ENCODE measurements at regions not wholly inside any gene's neighbourhood (a gene's known extent, or its start where the extent isn't known, plus 50 kb on each side); places are given as distances from the start of the nearest gene placed in this dataset.

DNA sequence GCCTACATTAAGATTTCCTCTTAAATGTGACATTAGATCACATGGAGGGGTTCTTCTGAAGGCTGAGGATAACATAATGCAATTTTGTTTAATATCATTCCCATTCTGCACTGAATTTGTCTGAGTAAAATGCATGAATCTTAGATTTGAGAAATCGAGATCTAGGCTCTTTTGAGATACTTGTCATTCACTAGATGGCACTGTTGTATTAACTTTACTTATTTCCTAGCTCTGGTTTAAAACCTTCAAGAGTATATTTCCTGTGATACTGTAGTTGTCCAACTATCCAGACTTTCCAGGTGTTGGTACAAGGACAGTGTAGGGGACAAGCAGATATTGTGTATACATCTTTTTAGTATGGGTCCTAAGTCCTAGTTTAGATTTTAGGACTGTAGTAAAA is 91.7 kb upstream of the SEL1L start:
- H3K4me1 ChIP-seq = no peaks in the 10 kb centered on the region
- DNase-seq (ENCODE audit: low read depth in 1 of 2, low spot score in 1 of 2) = peak; percentile 8 to 29
- peak; percentile 56 to 77; a peak in 4 of 6 replicates for ATAC-seq
- 0% methylated on average over 1 of the region's 1 CpG for WGBS (ENCODE audit: missing lambda C conversion rate)
- ChIA-PET POLR2A (interaction anchor here (0.5 kb wide), 1 partner anchor 1913 kb away, joined by 8 read pairs; no protein-coding TSS in a partner anchor), CTCF (interaction anchor here (0.5 to 1.4 kb wide), 7 partner anchors 9 to 1638 kb away, joined by 3 to 5 read pairs (median 4); no protein-coding TSS in a partner anchor)
- H3K4me2 ChIP-seq = no peak overlapping the region
- TF ChIP-seq CBX8 (IDR thresholded peaks at IDR 0.05) (no peak), HOXB5 (CRISPR knock-in tag; IDR thresholded peaks at IDR 0.05) (no peak), FOSB (CRISPR knock-in tag; IDR thresholded peaks at IDR 0.05) (no peak), KDM1A (IDR thresholded peaks at IDR 0.05; ENCODE audit: low read depth) (no peak), MAZ (IDR thresholded peaks at IDR 0.05; ENCODE audit: borderline replicate concordance, low read depth, low read length) (no peak), RARB (CRISPR knock-in tag; IDR thresholded peaks at IDR 0.05) (no peak), ZSCAN20 (CRISPR knock-in tag; IDR thresholded peaks at IDR 0.05) (no peak), PHF8 (IDR thresholded peaks at IDR 0.05; ENCODE audit: borderline replicate concordance, low read depth) (no peak), TFCP2L1 (CRISPR knock-in tag; IDR thresholded peaks at IDR 0.05) (no peak), POLR2A (IDR thresholded peaks at IDR 0.05; ENCODE audit: low read length) (no peak), SMC3 (IDR thresholded peaks at IDR 0.05) (no peak), NR3C1 (IDR thresholded peaks at IDR 0.05) (no peak), RAD21 (conservative IDR thresholded peaks at IDR 0.05 in 1 of 2, IDR thresholded peaks at IDR 0.05 in 1 of 2) (peak; percentile 59 to 70; a peak in 4 of 5 replicates)
- TF ChIP-seq, protein P1, sequence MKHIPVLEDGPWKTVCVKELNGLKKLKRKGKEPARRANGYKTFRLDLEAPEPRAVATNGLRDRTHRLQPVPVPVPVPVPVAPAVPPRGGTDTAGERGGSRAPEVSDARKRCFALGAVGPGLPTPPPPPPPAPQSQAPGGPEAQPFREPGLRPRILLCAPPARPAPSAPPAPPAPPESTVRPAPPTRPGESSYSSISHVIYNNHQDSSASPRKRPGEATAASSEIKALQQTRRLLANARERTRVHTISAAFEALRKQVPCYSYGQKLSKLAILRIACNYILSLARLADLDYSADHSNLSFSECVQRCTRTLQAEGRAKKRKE (CRISPR knock-in tag; IDR thresholded peaks at IDR 0.05; ENCODE audit: low read depth) = no peak
- TF ChIP-seq, protein P2, sequence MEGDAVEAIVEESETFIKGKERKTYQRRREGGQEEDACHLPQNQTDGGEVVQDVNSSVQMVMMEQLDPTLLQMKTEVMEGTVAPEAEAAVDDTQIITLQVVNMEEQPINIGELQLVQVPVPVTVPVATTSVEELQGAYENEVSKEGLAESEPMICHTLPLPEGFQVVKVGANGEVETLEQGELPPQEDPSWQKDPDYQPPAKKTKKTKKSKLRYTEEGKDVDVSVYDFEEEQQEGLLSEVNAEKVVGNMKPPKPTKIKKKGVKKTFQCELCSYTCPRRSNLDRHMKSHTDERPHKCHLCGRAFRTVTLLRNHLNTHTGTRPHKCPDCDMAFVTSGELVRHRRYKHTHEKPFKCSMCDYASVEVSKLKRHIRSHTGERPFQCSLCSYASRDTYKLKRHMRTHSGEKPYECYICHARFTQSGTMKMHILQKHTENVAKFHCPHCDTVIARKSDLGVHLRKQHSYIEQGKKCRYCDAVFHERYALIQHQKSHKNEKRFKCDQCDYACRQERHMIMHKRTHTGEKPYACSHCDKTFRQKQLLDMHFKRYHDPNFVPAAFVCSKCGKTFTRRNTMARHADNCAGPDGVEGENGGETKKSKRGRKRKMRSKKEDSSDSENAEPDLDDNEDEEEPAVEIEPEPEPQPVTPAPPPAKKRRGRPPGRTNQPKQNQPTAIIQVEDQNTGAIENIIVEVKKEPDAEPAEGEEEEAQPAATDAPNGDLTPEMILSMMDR (IDR thresholded peaks at IDR 0.05) = peak; percentile 58
- no peak overlapping the region for H3K4me3 ChIP-seq
- H3K9me3 ChIP-seq = no peaks in the 10 kb centered on the region
- H3K27ac ChIP-seq = no peak overlapping the region
- peak; percentile 46 for FAIRE-seq

DNA sequence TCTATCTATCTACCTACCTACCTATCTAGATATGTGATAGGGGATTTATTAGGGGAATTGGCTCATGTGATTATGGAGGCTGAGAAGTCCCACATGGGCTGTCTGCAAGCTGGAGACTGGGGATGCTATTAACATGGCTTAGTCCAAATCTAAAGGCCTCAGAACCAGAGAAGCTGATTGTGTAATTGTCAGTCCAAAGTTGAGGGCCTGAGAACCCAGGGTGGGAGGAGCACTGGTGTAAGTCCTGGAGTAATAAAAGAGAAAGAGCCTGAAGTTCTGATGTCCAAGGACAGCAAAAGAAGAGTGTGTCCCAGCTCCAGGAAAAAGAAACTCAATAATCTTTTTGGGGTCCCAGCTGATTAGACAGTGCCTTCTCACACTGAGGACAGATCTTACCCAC is 98.5 kb upstream of the SEL1L start:
- TF ChIP-seq ZSCAN20 (CRISPR knock-in tag; IDR thresholded peaks at IDR 0.05) (no peak), SMC3 (IDR thresholded peaks at IDR 0.05) (no peak), JUNB (IDR thresholded peaks at IDR 0.05) (no peak), CEBPB (IDR thresholded peaks at IDR 0.05) (no peak), HDAC2 (IDR thresholded peaks at IDR 0.05) (no peak), HOXA7 (CRISPR knock-in tag; IDR thresholded peaks at IDR 0.05) (no peak), ZNF302 (CRISPR knock-in tag; IDR thresholded peaks at IDR 0.05) (no peak), KDM5A (IDR thresholded peaks at IDR 0.05) (no peak), CBX8 (IDR thresholded peaks at IDR 0.05) (no peak), FOSB (CRISPR knock-in tag; IDR thresholded peaks at IDR 0.05) (no peak), ZFP36 (IDR thresholded peaks at IDR 0.05; ENCODE audit: borderline replicate concordance, partially characterized antibody) (no peak), BHLHE40 (IDR thresholded peaks at IDR 0.05; ENCODE audit: low read depth, low read length) (no peak), JUN (IDR thresholded peaks at IDR 0.05) (no peak), HOXB5 (CRISPR knock-in tag; IDR thresholded peaks at IDR 0.05) (no peak), POLR2A (IDR thresholded peaks at IDR 0.05; ENCODE audit: low read length) (no peak), CHD4 (IDR thresholded peaks at IDR 0.05; ENCODE audit: borderline replicate concordance) (no peak)
- TF ChIP-seq, protein P3, sequence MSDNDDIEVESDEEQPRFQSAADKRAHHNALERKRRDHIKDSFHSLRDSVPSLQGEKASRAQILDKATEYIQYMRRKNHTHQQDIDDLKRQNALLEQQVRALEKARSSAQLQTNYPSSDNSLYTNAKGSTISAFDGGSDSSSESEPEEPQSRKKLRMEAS (IDR thresholded peaks at IDR 0.05) = no peak
- TF ChIP-seq, protein P4, sequence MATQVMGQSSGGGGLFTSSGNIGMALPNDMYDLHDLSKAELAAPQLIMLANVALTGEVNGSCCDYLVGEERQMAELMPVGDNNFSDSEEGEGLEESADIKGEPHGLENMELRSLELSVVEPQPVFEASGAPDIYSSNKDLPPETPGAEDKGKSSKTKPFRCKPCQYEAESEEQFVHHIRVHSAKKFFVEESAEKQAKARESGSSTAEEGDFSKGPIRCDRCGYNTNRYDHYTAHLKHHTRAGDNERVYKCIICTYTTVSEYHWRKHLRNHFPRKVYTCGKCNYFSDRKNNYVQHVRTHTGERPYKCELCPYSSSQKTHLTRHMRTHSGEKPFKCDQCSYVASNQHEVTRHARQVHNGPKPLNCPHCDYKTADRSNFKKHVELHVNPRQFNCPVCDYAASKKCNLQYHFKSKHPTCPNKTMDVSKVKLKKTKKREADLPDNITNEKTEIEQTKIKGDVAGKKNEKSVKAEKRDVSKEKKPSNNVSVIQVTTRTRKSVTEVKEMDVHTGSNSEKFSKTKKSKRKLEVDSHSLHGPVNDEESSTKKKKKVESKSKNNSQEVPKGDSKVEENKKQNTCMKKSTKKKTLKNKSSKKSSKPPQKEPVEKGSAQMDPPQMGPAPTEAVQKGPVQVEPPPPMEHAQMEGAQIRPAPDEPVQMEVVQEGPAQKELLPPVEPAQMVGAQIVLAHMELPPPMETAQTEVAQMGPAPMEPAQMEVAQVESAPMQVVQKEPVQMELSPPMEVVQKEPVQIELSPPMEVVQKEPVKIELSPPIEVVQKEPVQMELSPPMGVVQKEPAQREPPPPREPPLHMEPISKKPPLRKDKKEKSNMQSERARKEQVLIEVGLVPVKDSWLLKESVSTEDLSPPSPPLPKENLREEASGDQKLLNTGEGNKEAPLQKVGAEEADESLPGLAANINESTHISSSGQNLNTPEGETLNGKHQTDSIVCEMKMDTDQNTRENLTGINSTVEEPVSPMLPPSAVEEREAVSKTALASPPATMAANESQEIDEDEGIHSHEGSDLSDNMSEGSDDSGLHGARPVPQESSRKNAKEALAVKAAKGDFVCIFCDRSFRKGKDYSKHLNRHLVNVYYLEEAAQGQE (IDR thresholded peaks at IDR 0.05) = no peak
- ATAC-seq (no peak), DNase-seq (ENCODE audit: low read depth in 1 of 2, low spot score in 1 of 2) (no peak), FAIRE-seq (no peak)
- Histone ChIP-seq H3K4me1 (no peaks in the 10 kb centered on the region), H3K4me2 (no peak overlapping the region), H3K9me3 (no peaks in the 10 kb centered on the region), H3K27ac (no peak overlapping the region), H3K4me3 (no peak overlapping the region)
- POLR2A ChIA-PET = no interaction called here
- CTCF ChIA-PET = no interaction called here
